K562 (cell line): ENCODE measurements at regions not wholly inside any gene's neighbourhood (a gene's known extent, or its start where the extent isn't known, plus 50 kb on each side); places are given as distances from the start of the nearest gene placed in this dataset.

ENCODE experiments used
- ATAC-seq: fragments of 200-7000 bp; cut with Tn5 transposase; 3 replicates; pipeline ENCODE4 v1.9.1; 2020; ENCODE audit warnings: moderate library complexity
- BruUV-seq: library from RNA; stranded (reverse); fragments of 400-500 nt; replicated peaks from 2 replicates; lab custom pipeline; 2021; lab: Mats Ljungman, UMichigan
- CTCF ChIA-PET: fragments of 300-600 bp; formaldehyde crosslinking; extraction: SDS; loops from one replicate; lab custom pipeline; 2021; ENCODE audit warnings: low intra/inter-chr PET ratio; lab: Yijun Ruan, JAX
- POLR2A ChIA-PET: fragments of 300-600, 350-650 bp; sonication (Branson Sonifier 250); formaldehyde crosslinking; extraction: SDS; loops from one replicate; lab custom pipeline; 2021; ENCODE audit warnings: antibody characterized with exemption, inconsistent platforms; lab: Yijun Ruan, JAX
- DNase-seq, 4 experiments: peaks; one replicate each; pipeline versions ENCODE4 v3.0.0 to v3.0.0-alpha.2; 2011 to 2018; ENCODE audit warnings: low spot score in 3 of 4, mixed read lengths in 3 of 4; ENCODE audit errors: extremely low read depth in 1 of 4
- FAIRE-seq: peaks from 2 replicates; lab custom pipeline; 2011; peaks lifted over from hg19 to GRCh38; lab: Jason Lieb, UNC
- H2AFZ ChIP-seq: 2 replicates; pipeline ENCODE4 v1.6.0; 2011; ENCODE audit warnings: low read depth, low read length, control low read depth, inconsistent platforms
- H3K27ac ChIP-seq: fragments of 200-600 bp; 3 replicates; pipeline ENCODE4 v1.8.0; 2011; ENCODE audit warnings: low read depth, mild to moderate bottlenecking, control low read depth, inconsistent platforms, low read length, moderate library complexity, mixed read lengths; ENCODE audit errors: extremely low read depth
- H3K27me3 ChIP-seq, 2 experiments: fragments of 300-600 bp in 1 of 2; 2 replicates in 1 of 2; 3 replicates in 1 of 2; pipeline versions ENCODE4 v1.6.0 to v1.8.0; 2011; ENCODE audit warnings: inconsistent platforms in 2 of 2, low read length in 2 of 2, mild to moderate bottlenecking in 1 of 2, mixed read lengths in 1 of 2, moderate library complexity in 1 of 2; ENCODE audit not compliant: control insufficient read depth in 2 of 2, insufficient read depth in 2 of 2
- H3K36me3 ChIP-seq: fragments of 300-600 bp; 3 replicates; pipeline ENCODE4 v1.8.0; 2011; ENCODE audit warnings: mild to moderate bottlenecking, low read length, inconsistent platforms; ENCODE audit not compliant: control insufficient read depth, insufficient read depth
- H3K4me1 ChIP-seq, 2 experiments: fragments of 200-600 bp in 1 of 2; replicated peaks in 1 of 2; 2 replicates in 1 of 2; 3 replicates in 1 of 2; pipeline versions ENCODE4 v1.5.1 to v1.8.0; 2011; ENCODE audit warnings: inconsistent platforms in 2 of 2, low read length in 2 of 2, mild to moderate bottlenecking in 1 of 2, mixed read lengths in 1 of 2, moderate library complexity in 1 of 2; ENCODE audit not compliant: control insufficient read depth in 2 of 2, insufficient read depth in 2 of 2
- H3K4me2 ChIP-seq: 2 replicates; pipeline ENCODE4 v1.6.1; 2011; ENCODE audit warnings: low read length, control low read depth, inconsistent platforms, mixed read lengths; ENCODE audit not compliant: insufficient read depth
- H3K4me3 ChIP-seq: fragments of 200-600 bp; sonication (generic), shearing (Covaris generic); 2 replicates; pipeline ENCODE4 v1.5.1; 2016; ENCODE audit warnings: control low read depth, inconsistent platforms
- H3K79me2 ChIP-seq: fragments of 200-600 bp; 3 replicates; pipeline ENCODE4 v1.8.0; 2011; ENCODE audit warnings: low read length, inconsistent platforms; ENCODE audit not compliant: control insufficient read depth, insufficient read depth
- H3K9ac ChIP-seq, 2 experiments: 2 replicates each; pipeline versions ENCODE4 v1.6.0 to v1.6.1; 2011; ENCODE audit warnings: low read depth in 2 of 2, low read length in 2 of 2, control low read depth in 1 of 2, inconsistent platforms in 1 of 2, mild to moderate bottlenecking in 1 of 2, mixed read lengths in 1 of 2; ENCODE audit not compliant: insufficient read depth in 1 of 2
- H3K9me1 ChIP-seq: one replicate; pipeline ENCODE4 v1.6.0; 2011; ENCODE audit warnings: inconsistent platforms, mild to moderate bottlenecking, low read length, moderate library complexity; ENCODE audit not compliant: control insufficient read depth, insufficient read depth
- H3K9me3 ChIP-seq: replicated peaks from 2 replicates; pipeline ENCODE4 v1.5.1; 2011; ENCODE audit warnings: low read depth, low read length, inconsistent platforms; ENCODE audit not compliant: control insufficient read depth, insufficient read depth
- H4K20me1 ChIP-seq: replicated peaks from 2 replicates; pipeline ENCODE4 v1.6.1; 2011; ENCODE audit warnings: low read length, inconsistent platforms, mixed read lengths; ENCODE audit not compliant: control insufficient read depth, insufficient read depth
- CTCFL ChIP-seq: IDR thresholded peaks from 2 replicates; pipeline ENCODE4 v1.6.1; 2011; ENCODE audit warnings: borderline replicate concordance, low read depth, mild to moderate bottlenecking, moderate library complexity, low read length; ENCODE audit not compliant: insufficient read depth, poor library complexity, severe bottlenecking
- ELF4 ChIP-seq: fragments of 450-650 bp; formaldehyde crosslinking; IDR thresholded peaks from 2 replicates; pipeline ENCODE4 v1.4.0; 2022; ENCODE audit warnings: missing genetic modification characterization
- MYBL2 ChIP-seq, 2 experiments: fragments of 450-650 bp in 1 of 2; sonication (generic) in 1 of 2; formaldehyde crosslinking in 1 of 2; IDR thresholded peaks; 2 replicates each; pipeline versions ENCODE4 v1.6.1 to v1.8.1; 2017 to 2022; ENCODE audit warnings: borderline replicate concordance in 1 of 2, inconsistent platforms in 1 of 2, low read depth in 1 of 2, mild to moderate bottlenecking in 1 of 2, missing genetic modification reagents in 1 of 2, moderate library complexity in 1 of 2
- SMC3 ChIP-seq: conservative IDR thresholded peaks from 2 replicates; pipeline ENCODE4 v1.6.1; 2011; ENCODE audit warnings: low read depth, low read length, improper control_type of control experiment; ENCODE audit not compliant: insufficient read depth
- USF2 ChIP-seq: sonication (generic); formaldehyde crosslinking; IDR thresholded peaks from 2 replicates; pipeline ENCODE4 v1.5.0; 2020; ENCODE audit warnings: missing genetic modification reagents
- ZNF212 ChIP-seq: fragments of 450-650 bp; formaldehyde crosslinking; IDR thresholded peaks from 2 replicates; pipeline ENCODE4 v1.4.0; 2020; ENCODE audit warnings: mild to moderate bottlenecking
- ZNF224 ChIP-seq: sonication (generic); formaldehyde crosslinking; IDR thresholded peaks from 2 replicates; pipeline ENCODE4 v1.8.0; 2022; ENCODE audit warnings: mild to moderate bottlenecking, missing genetic modification reagents
- ZNF644 ChIP-seq: fragments of 200-800 bp; sonication (Bioruptor generic); IDR thresholded peaks from 2 replicates; pipeline ENCODE4 v1.6.1; 2016; ENCODE audit warnings: low read depth, missing genetic modification characterization, missing compliant biosample characterization
- WGBS: fragments of 100-300 bp; shearing (Covaris generic); methylation state at CpG from one replicate; pipeline ENCODE4 v1.1.6; 2016; ENCODE audit warnings: low coverage, mixed read lengths; ENCODE audit not compliant: insufficient coverage; ENCODE audit errors: missing lambda C conversion rate; 5-methylcytosine and 5-hydroxymethylcytosine counted together
- in situ Hi-C: fragments of 300-500 bp; cut with MboI; formaldehyde crosslinking; loops from 4 replicates; pipeline ENCODE4 v1.15.0; 2018; ENCODE audit warnings: inconsistent platforms, mixed read lengths
- intact Hi-C: fragments of 100-400 bp; cut with micrococcal nuclease; formaldehyde crosslinking; loops from 2 replicates; pipeline ENCODE4 v1.14.2; 2022

- TF ChIP-seq ZNF224: no peak
- no peak for TF ChIP-seq ZNF644 (tag)
- no peak for TF ChIP-seq USF2 (CRISPR knock-in tag)
- TF ChIP-seq CTCFL: no peak
Measured at GRCh38 chr15:31977138-31977537, 53.2 kb upstream of the CHRNA7 start (continued).

DNA sequence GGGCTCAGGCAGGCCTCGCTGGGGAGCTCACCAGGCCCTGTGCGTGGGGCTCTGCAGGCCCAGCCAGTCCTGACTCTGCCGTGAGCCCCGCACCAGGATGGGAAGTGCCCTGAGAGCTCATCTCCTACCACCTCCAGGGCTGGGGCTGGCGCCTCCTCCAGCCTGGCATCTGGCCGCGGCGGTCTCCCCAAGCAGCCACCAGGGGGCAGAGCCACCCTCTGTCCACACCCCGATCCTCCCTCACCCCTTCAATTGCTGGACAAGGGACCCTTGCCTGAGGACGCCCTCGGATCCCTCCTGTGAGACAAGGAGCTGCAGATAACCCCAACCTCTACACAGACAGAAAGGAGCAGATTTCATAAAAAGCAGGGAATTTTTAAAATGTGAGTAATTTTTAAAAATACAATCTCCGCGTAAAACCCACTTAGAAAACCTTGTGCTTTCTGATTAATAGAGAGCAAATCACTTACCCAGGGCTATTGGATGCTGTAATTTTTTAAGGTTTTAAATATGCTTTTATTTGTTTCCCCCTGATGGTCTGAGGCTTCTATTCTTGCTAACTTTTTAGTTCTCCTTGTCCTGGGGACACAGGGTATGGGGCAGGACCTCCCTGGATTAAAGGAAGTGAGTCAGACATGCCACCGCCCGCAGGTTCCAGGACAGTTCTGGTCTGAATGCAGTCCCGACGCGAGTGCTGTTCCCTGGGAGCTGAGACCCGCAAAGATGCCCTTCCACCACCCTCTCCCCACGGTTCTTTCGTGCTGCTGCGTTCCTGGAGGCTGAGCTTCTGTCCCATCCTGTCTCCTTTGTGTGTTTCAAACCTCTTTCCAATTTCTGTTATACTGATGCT lies 52.3 kb upstream of the CHRNA7 start:
- no peak for FAIRE-seq
- Histone ChIP-seq H3K9ac (no peak overlapping the region), H3K27me3 (no peaks in the 10 kb centered on the region; a peak in 1 of 5 replicates), H4K20me1 (no peaks in the 10 kb centered on the region), H3K27ac (no peak overlapping the region), H3K4me1 (peaks cover 0 to 4% of the 10 kb centered on the region in 2 experiments; a peak in 2 of 5 replicates), H3K9me1 (no peaks in the 10 kb centered on the region), H3K36me3 (no peaks in the 10 kb centered on the region), H3K79me2 (no peaks in the 10 kb centered on the region), H3K9me3 (no peaks in the 10 kb centered on the region), H2AFZ (no peak overlapping the region), H3K4me3 (no peak overlapping the region), H3K4me2 (no peak overlapping the region)
- no TSS peak for BruUV-seq
- ChIA-PET POLR2A (no interaction called here), CTCF (no interaction called here)
- peak; percentile 92 for ATAC-seq
- intact Hi-C loops: loop anchor here (5.0 to 10.0 kb wide), 2 partner anchors 331 to 543 kb away; no protein-coding TSS in a partner anchor
- WGBS: 5% methylated on average over 21 of the region's 22 CpGs
- peak; percentile 53 to 77 (median 68) for DNase-seq
- in situ Hi-C loops: loop anchor here (25.0 kb wide), 1 partner anchor 1716 kb away; no protein-coding TSS in a partner anchor
- no peak for TF ChIP-seq ELF4 (CRISPR knock-in tag)
- TF ChIP-seq SMC3: peak; percentile 89
- no peak for TF ChIP-seq MYBL2 (IDR thresholded peaks at IDR 0.05; ENCODE audit: low read depth)
- no peak for TF ChIP-seq MYBL2 (CRISPR knock-in tag; IDR thresholded peaks at IDR 0.05; ENCODE audit: borderline replicate concordance)
- TF ChIP-seq ZNF212 (CRISPR knock-in tag): no peak
